SK-N-SH (cell line): ENCODE measurements at regions not wholly inside any gene's neighbourhood (a gene's known extent, or its start where the extent isn't known, plus 50 kb on each side); places are given as distances from the start of the nearest gene placed in this dataset.

Experiments
- CTCF ChIA-PET: fragments of 300-600, 350-600 bp; formaldehyde crosslinking; extraction: SDS; loops from one replicate; lab custom pipeline; 2021; lab: Yijun Ruan, JAX
- POLR2A ChIA-PET: fragments of 350-600 bp; sonication (Branson Sonifier 250); formaldehyde crosslinking; extraction: SDS; loops from one replicate; lab custom pipeline; 2020; ENCODE audit warnings: antibody characterized with exemption, inconsistent platforms; lab: Yijun Ruan, JAX
- DNase-seq: peaks from one replicate; pipeline ENCODE4 v3.0.0; 2012
- H2AFZ ChIP-seq: fragments of 200-600 bp; sonication (generic); 2 replicates; pipeline ENCODE4 v1.8.1; 2016; ENCODE audit warnings: antibody characterized with exemption, mild to moderate bottlenecking, low read depth
- H3F3A ChIP-seq: fragments of 200-600 bp; sonication (generic); replicated peaks from 2 replicates; pipeline ENCODE3; 2016; ENCODE audit warnings: antibody characterized with exemption, mild to moderate bottlenecking; ENCODE audit not compliant: insufficient read depth
- H3K27ac ChIP-seq, 2 experiments: fragments of 200-500 bp in 1 of 2; fragments of 200-600 bp in 1 of 2; sonication (Bioruptor generic) in 1 of 2; sonication (generic), shearing (Covaris generic) in 1 of 2; 2 replicates each; pipeline versions ENCODE4 v1.5.1 to v1.6.1; 2014 to 2016; ENCODE audit warnings: low read depth in 2 of 2, inconsistent platforms in 1 of 2, low read length in 1 of 2, mild to moderate bottlenecking in 1 of 2, mixed read lengths in 1 of 2
- H3K27me3 ChIP-seq: fragments of 200-600 bp; sonication (generic), shearing (Covaris generic); 2 replicates; pipeline ENCODE4 v1.6.1; 2016; ENCODE audit warnings: mixed run types; ENCODE audit not compliant: insufficient read depth
- H3K36me3 ChIP-seq, 2 experiments: fragments of 200-500 bp in 1 of 2; fragments of 200-600 bp in 1 of 2; sonication (Bioruptor generic) in 1 of 2; sonication (generic) in 1 of 2; replicated peaks in 1 of 2; 2 replicates each; pipeline versions ENCODE3 to v1.5.1; 2014 to 2016; ENCODE audit warnings: low read length in 1 of 2, mild to moderate bottlenecking in 1 of 2; ENCODE audit not compliant: insufficient read depth in 2 of 2, control insufficient read depth in 1 of 2
- H3K4me1 ChIP-seq, 2 experiments: fragments of 200-500 bp in 1 of 2; fragments of 200-600 bp in 1 of 2; sonication (Bioruptor generic) in 1 of 2; sonication (generic), shearing (Covaris generic) in 1 of 2; 2 replicates each; pipeline versions ENCODE4 v1.5.1 to v1.6.1; 2014 to 2016; ENCODE audit warnings: low read depth in 1 of 2, low read length in 1 of 2, mixed run types in 1 of 2; ENCODE audit not compliant: insufficient read depth in 2 of 2, control insufficient read depth in 1 of 2
- H3K4me2 ChIP-seq: fragments of 200-600 bp; sonication (generic), shearing (Covaris generic); 2 replicates; pipeline ENCODE4 v1.6.1; 2017; ENCODE audit warnings: mixed run types
- H3K4me3 ChIP-seq, 2 experiments: fragments of 200-500 bp in 1 of 2; fragments of 200-600 bp in 1 of 2; sonication (Bioruptor generic) in 1 of 2; sonication (generic), shearing (Covaris generic) in 1 of 2; 2 replicates each; pipeline versions ENCODE4 v1.5.1 to v1.8.1; 2014 to 2016; ENCODE audit warnings: low read depth in 2 of 2, inconsistent platforms in 1 of 2, low read length in 1 of 2, mild to moderate bottlenecking in 1 of 2, mixed read lengths in 1 of 2, moderate library complexity in 1 of 2
- H3K79me2 ChIP-seq: fragments of 200-600 bp; sonication (generic); 2 replicates; pipeline ENCODE4 v1.8.1; 2017; ENCODE audit warnings: mild to moderate bottlenecking; ENCODE audit not compliant: insufficient read depth
- H3K9ac ChIP-seq: fragments of 200-600 bp; sonication (generic); 2 replicates; pipeline ENCODE4 v1.6.1; 2017; ENCODE audit warnings: mixed run types
- H3K9me2 ChIP-seq: fragments of 200-600 bp; sonication (generic); 2 replicates; pipeline ENCODE4 v1.6.1; 2017; ENCODE audit warnings: mixed run types
- H3K9me3 ChIP-seq: fragments of 200-600 bp; sonication (generic); 2 replicates; pipeline ENCODE4 v1.6.1; 2017; ENCODE audit warnings: mixed run types, mild to moderate bottlenecking, moderate library complexity
- H4K20me1 ChIP-seq: fragments of 200-600 bp; sonication (generic); 2 replicates; pipeline ENCODE4 v1.6.1; 2017; ENCODE audit warnings: mild to moderate bottlenecking, mixed run types; ENCODE audit not compliant: insufficient read depth
- CHD2 ChIP-seq: fragments of 150-350 bp; IDR thresholded peaks from 2 replicates; pipeline ENCODE4 v1.6.1; 2018; ENCODE audit warnings: low read length; ENCODE audit not compliant: partially characterized antibody
- ELF1 ChIP-seq: IDR thresholded peaks from 2 replicates; pipeline ENCODE4 v1.4.0; 2012
- EZH2phosphoT487 ChIP-seq: fragments of 200-600 bp; sonication (generic); IDR thresholded peaks from 2 replicates; pipeline ENCODE4 v1.6.1; 2017; ENCODE audit warnings: low read depth, mixed run types, mild to moderate bottlenecking, antibody characterized with exemption, moderate library complexity, borderline replicate concordance
- FOSL2 ChIP-seq: IDR thresholded peaks from 2 replicates; pipeline ENCODE4 v1.4.0; 2012; ENCODE audit warnings: low read depth, mild to moderate bottlenecking, moderate library complexity, borderline replicate concordance
- FOXJ3 ChIP-seq: sonication (generic); formaldehyde crosslinking; IDR thresholded peaks from 2 replicates; pipeline ENCODE4 v1.5.1; 2020; ENCODE audit warnings: mild to moderate bottlenecking, missing genetic modification reagents
- MAX ChIP-seq: IDR thresholded peaks from 2 replicates; pipeline ENCODE4 v1.4.0; 2012; ENCODE audit warnings: low read depth
- MEF2A ChIP-seq: IDR thresholded peaks from 2 replicates; pipeline ENCODE4 v1.4.0; 2012; ENCODE audit warnings: low read depth, borderline replicate concordance
- NRF1 ChIP-seq: IDR thresholded peaks from 2 replicates; pipeline ENCODE4 v1.6.1; 2012; ENCODE audit warnings: low read depth, mild to moderate bottlenecking, low read length
- PBX3 ChIP-seq: IDR thresholded peaks from 2 replicates; pipeline ENCODE4; 2012
- POLR2AphosphoS5 ChIP-seq: IDR thresholded peaks from 2 replicates; pipeline ENCODE4 v1.6.1; 2012; ENCODE audit warnings: low read depth, low read length
- RAD21 ChIP-seq: IDR thresholded peaks from 2 replicates; pipeline ENCODE4 v1.6.1; 2012; ENCODE audit warnings: mild to moderate bottlenecking, low read length
- RXRA ChIP-seq: IDR thresholded peaks from 2 replicates; pipeline ENCODE4 v1.4.0; 2012; ENCODE audit warnings: low read depth, mild to moderate bottlenecking, borderline replicate concordance
- SIN3A ChIP-seq: IDR thresholded peaks from 2 replicates; pipeline ENCODE4 v1.6.1; 2012; ENCODE audit warnings: low read depth, mild to moderate bottlenecking, low read length, moderate library complexity, borderline replicate concordance
- SMC3 ChIP-seq: IDR thresholded peaks from 2 replicates; pipeline ENCODE4 v1.6.1; 2012; ENCODE audit warnings: low read depth, low read length, improper control_type of control experiment
- TAF1 ChIP-seq: IDR thresholded peaks from 2 replicates; pipeline ENCODE4 v1.6.1; 2012; ENCODE audit warnings: low read depth, mild to moderate bottlenecking, low read length, moderate library complexity, borderline replicate concordance
- WGBS: methylation state at CpG from one replicate; pipeline ENCODE4 v1.1.6; 2017; ENCODE audit warnings: low lambda C conversion rate; 5-methylcytosine and 5-hydroxymethylcytosine counted together
- TF ChIP-seq, protein P1 (sequence below): fragments of 150-350 bp; IDR thresholded peaks from 2 replicates; pipeline ENCODE4 v1.6.1; 2016; ENCODE audit warnings: mild to moderate bottlenecking, low read depth, low read length
- TF ChIP-seq, protein P2 (sequence below): IDR thresholded peaks from 2 replicates; pipeline ENCODE4 v1.4.0; 2012; ENCODE audit warnings: low read depth, borderline replicate concordance

DNA sequence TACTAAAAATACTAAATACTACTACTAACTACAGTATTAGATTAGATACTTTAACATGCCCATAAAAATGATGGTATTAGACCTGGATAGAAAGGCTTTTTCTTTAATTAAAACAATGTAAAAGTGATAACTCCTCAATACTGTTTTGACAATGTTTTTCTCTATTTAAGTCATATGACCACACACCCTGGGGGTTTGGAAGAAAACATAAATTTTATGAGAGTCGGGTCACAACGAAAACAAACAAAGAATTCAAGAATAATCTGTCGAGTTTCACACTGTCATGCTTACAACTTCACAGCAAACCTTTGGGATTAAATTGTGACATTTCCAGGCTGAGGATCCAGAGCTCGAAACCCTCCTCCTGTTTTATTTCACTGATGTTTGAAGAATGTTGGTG, 107.4 kb upstream of the SOX4 start:
- Histone ChIP-seq H3K4me1 (no peaks in the 10 kb centered on the region), H3K4me2 (no peak overlapping the region), H4K20me1 (no peaks in the 10 kb centered on the region), H2AFZ (no peak overlapping the region), H3K36me3 (no peaks in the 10 kb centered on the region), H3K79me2 (no peaks in the 10 kb centered on the region), H3K4me3 (no peak overlapping the region), H3K9me2 (no peaks in the 10 kb centered on the region), H3K9ac (no peak overlapping the region), H3K27ac (no peak overlapping the region), H3F3A (no peaks in the 10 kb centered on the region), H3K9me3 (no peaks in the 10 kb centered on the region), H3K27me3 (no peaks in the 10 kb centered on the region)
- TF ChIP-seq MEF2A, result no peak
- no peak for TF ChIP-seq NRF1
- TF ChIP-seq, protein P1, sequence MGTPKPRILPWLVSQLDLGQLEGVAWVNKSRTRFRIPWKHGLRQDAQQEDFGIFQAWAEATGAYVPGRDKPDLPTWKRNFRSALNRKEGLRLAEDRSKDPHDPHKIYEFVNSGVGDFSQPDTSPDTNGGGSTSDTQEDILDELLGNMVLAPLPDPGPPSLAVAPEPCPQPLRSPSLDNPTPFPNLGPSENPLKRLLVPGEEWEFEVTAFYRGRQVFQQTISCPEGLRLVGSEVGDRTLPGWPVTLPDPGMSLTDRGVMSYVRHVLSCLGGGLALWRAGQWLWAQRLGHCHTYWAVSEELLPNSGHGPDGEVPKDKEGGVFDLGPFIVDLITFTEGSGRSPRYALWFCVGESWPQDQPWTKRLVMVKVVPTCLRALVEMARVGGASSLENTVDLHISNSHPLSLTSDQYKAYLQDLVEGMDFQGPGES, result no peak
- no peak for TF ChIP-seq TAF1
- TF ChIP-seq RAD21, result no peak
- TF ChIP-seq, protein P2, sequence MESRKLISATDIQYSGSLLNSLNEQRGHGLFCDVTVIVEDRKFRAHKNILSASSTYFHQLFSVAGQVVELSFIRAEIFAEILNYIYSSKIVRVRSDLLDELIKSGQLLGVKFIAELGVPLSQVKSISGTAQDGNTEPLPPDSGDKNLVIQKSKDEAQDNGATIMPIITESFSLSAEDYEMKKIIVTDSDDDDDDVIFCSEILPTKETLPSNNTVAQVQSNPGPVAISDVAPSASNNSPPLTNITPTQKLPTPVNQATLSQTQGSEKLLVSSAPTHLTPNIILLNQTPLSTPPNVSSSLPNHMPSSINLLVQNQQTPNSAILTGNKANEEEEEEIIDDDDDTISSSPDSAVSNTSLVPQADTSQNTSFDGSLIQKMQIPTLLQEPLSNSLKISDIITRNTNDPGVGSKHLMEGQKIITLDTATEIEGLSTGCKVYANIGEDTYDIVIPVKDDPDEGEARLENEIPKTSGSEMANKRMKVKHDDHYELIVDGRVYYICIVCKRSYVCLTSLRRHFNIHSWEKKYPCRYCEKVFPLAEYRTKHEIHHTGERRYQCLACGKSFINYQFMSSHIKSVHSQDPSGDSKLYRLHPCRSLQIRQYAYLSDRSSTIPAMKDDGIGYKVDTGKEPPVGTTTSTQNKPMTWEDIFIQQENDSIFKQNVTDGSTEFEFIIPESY, result no peak
- TF ChIP-seq FOSL2, result no peak
- no peak for TF ChIP-seq CHD2
- TF ChIP-seq RXRA, result no peak
- no peak for TF ChIP-seq POLR2AphosphoS5
- TF ChIP-seq FOXJ3 (CRISPR knock-in tag), result no peak
- no peak for TF ChIP-seq SMC3
- no peak for TF ChIP-seq EZH2phosphoT487
- DNase-seq, result no peak
- CTCF ChIA-PET, result no interaction called here
- POLR2A ChIA-PET, result no interaction called here
- 75% methylated on average over 4 of the region's 4 CpGs for WGBS

- POLR2A ChIA-PET, result no interaction called here
- Histone ChIP-seq H3K9me3 (no peaks in the 10 kb centered on the region), H3F3A (no peaks in the 10 kb centered on the region), H4K20me1 (no peaks in the 10 kb centered on the region), H3K4me3 (no peak overlapping the region), H3K27ac (no peak overlapping the region), H3K9me2 (no peaks in the 10 kb centered on the region), H3K4me1 (no peaks in the 10 kb centered on the region), H3K79me2 (no peaks in the 10 kb centered on the region), H3K36me3 (no peaks in the 10 kb centered on the region), H3K27me3 (no peaks in the 10 kb centered on the region), H3K9ac (no peak overlapping the region), H3K4me2 (no peak overlapping the region), H2AFZ (no peak overlapping the region)
- DNase-seq, result no peak
- CTCF ChIA-PET, result no interaction called here
- 89% methylated on average over 3 of the region's 3 CpGs for WGBS
- TF ChIP-seq, protein P1, result no peak
- no peak for TF ChIP-seq PBX3
- no peak for TF ChIP-seq MAX
- no peak for TF ChIP-seq SIN3A
- no peak for TF ChIP-seq ELF1
- TF ChIP-seq FOSL2, result no peak
Observed at GRCh38 chr6:21489826-21490225, 103.7 kb upstream of the SOX4 start.
